Neural crest cell (in vitro differentiated cells): ENCODE measurements at regions not wholly inside any gene's neighbourhood (a gene's known extent, or its start where the extent isn't known, plus 50 kb on each side); places are given as distances from the start of the nearest gene placed in this dataset.

Experiments used
- DNase-seq: peaks from one replicate; pipeline ENCODE4 v3.0.0; 2021; ENCODE audit warnings: low read depth, mixed read lengths, low spot score
- H3K27ac Mint-ChIP-seq: one replicate; pipeline ENCODE4 v1.8.0; 2021; ENCODE audit warnings: mild to moderate bottlenecking, mixed read lengths; ENCODE audit not compliant: unreplicated experiment
- H3K27me3 Mint-ChIP-seq: 2 replicates; pipeline ENCODE4 v1.8.0; 2021; ENCODE audit warnings: low read depth, mild to moderate bottlenecking, mixed read lengths
- H3K36me3 Mint-ChIP-seq: 2 replicates; pipeline ENCODE4 v1.8.0; 2021; ENCODE audit warnings: low read depth, mild to moderate bottlenecking, mixed read lengths
- H3K4me1 Mint-ChIP-seq: 2 replicates; pipeline ENCODE4 v1.8.0; 2021; ENCODE audit warnings: mixed read lengths
- H3K4me3 Mint-ChIP-seq: one replicate; pipeline ENCODE4 v1.8.0; 2021; ENCODE audit warnings: mild to moderate bottlenecking, mixed read lengths
- H3K9me3 Mint-ChIP-seq: 2 replicates; pipeline ENCODE4 v1.8.0; 2021; ENCODE audit warnings: mixed read lengths
- TF ChIP-seq, protein P1 (sequence below): fragments of 200-600 bp; sonication (generic); conservative IDR thresholded peaks from 2 replicates; pipeline ENCODE4 v1.5.0; 2021; ENCODE audit warnings: antibody characterized with exemption, mild to moderate bottlenecking

DNA sequence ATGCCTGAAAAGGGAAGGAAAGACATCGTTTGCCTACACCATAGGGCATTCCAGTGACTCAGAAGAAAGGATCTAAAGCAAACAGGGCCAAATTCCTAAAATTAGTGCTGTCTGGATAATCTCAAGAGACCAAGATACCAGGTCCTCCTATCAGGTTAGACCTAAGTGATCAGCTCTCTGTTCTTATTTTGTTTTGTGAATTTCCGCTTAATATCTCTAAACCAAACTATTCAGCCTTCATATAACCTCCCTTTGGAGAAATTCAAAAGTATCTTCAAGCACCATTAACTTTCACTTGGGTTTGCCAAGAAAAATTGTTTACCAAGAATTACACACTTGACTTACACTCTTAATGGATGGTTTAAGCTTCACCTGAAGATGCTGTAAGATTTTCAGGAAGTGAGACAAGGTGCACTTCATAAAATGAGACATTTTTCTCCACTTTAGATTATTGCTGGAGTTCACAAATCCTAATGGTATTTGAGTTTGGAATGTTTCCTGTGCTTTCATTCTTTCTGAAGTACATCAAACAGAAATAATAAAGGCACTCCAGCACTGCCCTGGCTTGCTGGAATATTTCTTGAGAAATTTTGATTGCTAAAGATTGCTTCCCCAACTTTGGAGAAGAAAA is 376.1 kb downstream of the LMO7 start:
- TF ChIP-seq, protein P1, sequence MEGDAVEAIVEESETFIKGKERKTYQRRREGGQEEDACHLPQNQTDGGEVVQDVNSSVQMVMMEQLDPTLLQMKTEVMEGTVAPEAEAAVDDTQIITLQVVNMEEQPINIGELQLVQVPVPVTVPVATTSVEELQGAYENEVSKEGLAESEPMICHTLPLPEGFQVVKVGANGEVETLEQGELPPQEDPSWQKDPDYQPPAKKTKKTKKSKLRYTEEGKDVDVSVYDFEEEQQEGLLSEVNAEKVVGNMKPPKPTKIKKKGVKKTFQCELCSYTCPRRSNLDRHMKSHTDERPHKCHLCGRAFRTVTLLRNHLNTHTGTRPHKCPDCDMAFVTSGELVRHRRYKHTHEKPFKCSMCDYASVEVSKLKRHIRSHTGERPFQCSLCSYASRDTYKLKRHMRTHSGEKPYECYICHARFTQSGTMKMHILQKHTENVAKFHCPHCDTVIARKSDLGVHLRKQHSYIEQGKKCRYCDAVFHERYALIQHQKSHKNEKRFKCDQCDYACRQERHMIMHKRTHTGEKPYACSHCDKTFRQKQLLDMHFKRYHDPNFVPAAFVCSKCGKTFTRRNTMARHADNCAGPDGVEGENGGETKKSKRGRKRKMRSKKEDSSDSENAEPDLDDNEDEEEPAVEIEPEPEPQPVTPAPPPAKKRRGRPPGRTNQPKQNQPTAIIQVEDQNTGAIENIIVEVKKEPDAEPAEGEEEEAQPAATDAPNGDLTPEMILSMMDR: no peak
- H3K36me3 Mint-ChIP-seq: no peaks in the 10 kb centered on the region
- H3K4me1 Mint-ChIP-seq: peaks cover 18% of the 10 kb centered on the region
- DNase-seq: no peak
- no peak overlapping the region for H3K27ac Mint-ChIP-seq
- no peak overlapping the region for H3K4me3 Mint-ChIP-seq
- H3K27me3 Mint-ChIP-seq: no peaks in the 10 kb centered on the region
- H3K9me3 Mint-ChIP-seq: no peaks in the 10 kb centered on the region

DNA sequence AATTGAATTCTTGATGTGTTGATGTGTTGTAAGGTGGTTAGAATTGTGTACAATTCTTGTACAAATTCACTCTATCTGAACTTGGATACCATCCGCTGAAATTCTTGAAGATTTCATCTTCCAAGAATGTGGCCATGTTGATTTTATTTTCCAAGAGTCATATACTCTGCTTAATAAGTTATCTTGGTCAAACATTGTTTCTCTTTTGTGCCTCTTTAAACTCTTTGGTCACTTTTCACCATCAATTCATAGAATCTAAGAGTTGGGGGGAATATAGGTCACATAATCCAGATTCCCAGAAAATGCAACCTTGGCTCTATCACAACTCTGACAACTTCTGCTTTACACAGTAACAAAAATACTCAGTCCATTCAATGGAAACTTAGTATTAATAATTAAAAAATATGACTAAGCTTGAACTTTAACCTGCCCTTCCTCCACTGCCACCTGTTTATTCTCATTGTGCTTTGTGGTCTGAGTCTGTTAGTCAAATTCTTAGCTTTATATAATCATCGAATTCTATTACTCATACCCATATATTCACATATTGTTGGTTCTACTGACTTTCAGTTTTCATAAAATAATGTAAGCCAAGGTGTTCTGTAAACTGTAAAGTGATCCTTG is 373.2 kb downstream of the LMO7 start:
- TF ChIP-seq, protein P1: no peak
- no peak for DNase-seq
- Mint-ChIP-seq H3K27me3 (no peaks in the 10 kb centered on the region), H3K4me3 (no peak overlapping the region), H3K27ac (no peak overlapping the region), H3K9me3 (no peaks in the 10 kb centered on the region), H3K4me1 (peaks cover 8% of the 10 kb centered on the region), H3K36me3 (no peaks in the 10 kb centered on the region)

DNA sequence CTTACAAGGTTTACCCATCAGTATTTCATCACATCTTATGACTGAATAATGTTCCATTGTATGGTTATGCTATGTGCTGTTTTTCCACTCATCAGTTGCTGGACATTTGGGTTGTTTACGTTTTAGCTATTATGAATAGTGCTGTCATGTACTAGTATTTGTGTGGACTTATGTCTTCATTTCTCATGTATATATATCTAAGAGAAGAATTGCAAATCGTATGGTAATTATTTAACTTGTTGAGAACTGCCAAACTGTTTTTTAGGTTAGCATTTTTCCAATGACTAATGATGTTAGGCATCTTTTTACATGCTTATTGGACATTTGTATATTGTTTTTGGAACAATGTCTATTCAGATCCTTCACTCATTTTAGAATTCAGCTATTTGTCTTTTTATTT is 368.3 kb downstream of the LMO7 start:
- Mint-ChIP-seq H3K4me1 (peaks cover 18% of the 10 kb centered on the region), H3K27ac (no peak overlapping the region)

DNA sequence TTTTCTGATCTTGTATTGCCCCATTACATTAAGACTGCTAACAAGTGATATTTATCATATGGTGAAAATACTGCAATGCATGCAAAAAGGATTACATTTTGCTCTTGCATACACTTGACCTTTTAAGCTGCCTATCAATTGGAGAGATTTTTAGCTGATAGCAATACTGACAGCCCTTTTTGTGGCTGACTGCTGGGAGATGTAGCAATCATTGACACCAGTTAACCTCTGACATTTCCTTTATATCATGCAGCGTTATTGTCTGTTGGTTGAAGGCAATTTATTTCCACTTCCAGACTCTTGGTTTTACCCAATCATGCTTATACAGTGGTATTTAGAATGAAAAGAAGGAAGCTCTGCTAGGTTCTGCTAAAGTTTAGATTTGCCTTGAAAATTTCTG is 364.0 kb downstream of the LMO7 start:
- TF ChIP-seq, protein P1: no peak
- Mint-ChIP-seq H3K27ac (no peak overlapping the region), H3K36me3 (no peaks in the 10 kb centered on the region), H3K4me1 (peaks cover 20% of the 10 kb centered on the region), H3K9me3 (no peaks in the 10 kb centered on the region), H3K4me3 (no peak overlapping the region), H3K27me3 (no peaks in the 10 kb centered on the region)
- DNase-seq: no peak

More for the DNA sequence above, 368.3 kb downstream of the LMO7 start:
- H3K4me3 Mint-ChIP-seq: no peak overlapping the region
- no peak for DNase-seq
- H3K36me3 Mint-ChIP-seq: no peaks in the 10 kb centered on the region
- TF ChIP-seq, protein P1: no peak
- no peaks in the 10 kb centered on the region for H3K9me3 Mint-ChIP-seq
- H3K27me3 Mint-ChIP-seq: no peaks in the 10 kb centered on the region

DNA sequence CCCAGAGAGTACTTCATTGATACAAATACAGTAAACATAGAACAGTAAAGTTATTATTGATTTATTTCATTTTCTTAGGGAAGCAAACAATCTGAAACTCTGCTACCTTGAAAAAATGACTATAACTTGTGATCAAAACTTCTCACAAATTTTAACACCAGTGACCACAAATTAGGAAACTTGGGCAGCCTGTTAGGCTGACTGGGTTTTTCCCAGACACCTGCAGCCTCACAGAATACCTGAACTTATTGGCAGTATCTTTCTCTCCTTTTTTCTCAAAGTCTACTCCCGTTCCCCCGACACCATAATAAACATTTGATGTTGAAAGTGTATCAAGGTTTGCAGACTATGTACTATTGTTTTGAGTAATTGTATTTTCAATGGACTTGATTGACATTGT is 360.5 kb downstream of the LMO7 start:
- Mint-ChIP-seq H3K4me3 (no peak overlapping the region), H3K27ac (no peak overlapping the region)

More for the DNA sequence above, 360.5 kb downstream of the LMO7 start:
- no peak for DNase-seq
- peaks cover 16% of the 10 kb centered on the region for H3K4me1 Mint-ChIP-seq
- TF ChIP-seq, protein P1: no peak
- no peaks in the 10 kb centered on the region for H3K27me3 Mint-ChIP-seq
- H3K36me3 Mint-ChIP-seq: no peaks in the 10 kb centered on the region
- peaks cover 7% of the 10 kb centered on the region for H3K9me3 Mint-ChIP-seq
